NB4 (cell line): ENCODE measurements at regions not wholly inside any gene's neighbourhood (a gene's known extent, or its start where the extent isn't known, plus 50 kb on each side); places are given as distances from the start of the nearest gene placed in this dataset.

Experiments
- CTCF ChIP-seq: IDR thresholded peaks from one replicate; pipeline ENCODE4 v1.5.1; 2012; ENCODE audit warnings: low read depth, low read length
- MAX ChIP-seq: IDR thresholded peaks from 2 replicates; pipeline ENCODE4 v1.6.1; 2011; ENCODE audit warnings: low read depth, low read length
- POLR2A ChIP-seq: IDR thresholded peaks from 2 replicates; pipeline ENCODE4 v1.6.1; 2011; ENCODE audit warnings: mild to moderate bottlenecking; ENCODE audit not compliant: insufficient read length; ENCODE audit errors: extremely low read depth

GRCh38 chr13:63427170-63427569, 2011.5 kb upstream of the PCDH20 start:
- no peak for TF ChIP-seq POLR2A
- no peak for TF ChIP-seq CTCF
- TF ChIP-seq MAX, result no peak
